ENCODE measurements at regions not wholly inside any gene's neighbourhood (a gene's known extent, or its start where the extent isn't known, plus 50 kb on each side); places are given as distances from the start of the nearest gene placed in this dataset.

DNA sequence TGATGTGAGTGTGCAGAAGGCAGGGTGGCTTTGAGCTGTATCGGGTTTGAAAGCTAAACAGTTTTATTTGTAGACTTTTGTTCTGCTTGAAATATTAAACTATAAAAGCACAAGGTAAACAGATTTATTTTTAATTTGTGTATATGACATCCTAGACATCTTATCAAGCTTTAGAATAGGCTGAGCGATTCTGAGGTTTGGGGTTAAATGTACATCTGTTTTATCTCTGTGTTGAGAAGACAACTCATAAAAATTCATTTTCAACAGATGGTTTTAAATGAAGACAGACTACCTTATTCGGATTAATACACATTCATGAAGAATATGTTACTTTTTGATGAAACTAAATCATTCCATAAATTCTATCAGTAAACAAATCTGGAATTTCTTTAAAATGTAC is 368.8 kb downstream of the RPRM start:
- TF ChIP-seq, protein P1, sequence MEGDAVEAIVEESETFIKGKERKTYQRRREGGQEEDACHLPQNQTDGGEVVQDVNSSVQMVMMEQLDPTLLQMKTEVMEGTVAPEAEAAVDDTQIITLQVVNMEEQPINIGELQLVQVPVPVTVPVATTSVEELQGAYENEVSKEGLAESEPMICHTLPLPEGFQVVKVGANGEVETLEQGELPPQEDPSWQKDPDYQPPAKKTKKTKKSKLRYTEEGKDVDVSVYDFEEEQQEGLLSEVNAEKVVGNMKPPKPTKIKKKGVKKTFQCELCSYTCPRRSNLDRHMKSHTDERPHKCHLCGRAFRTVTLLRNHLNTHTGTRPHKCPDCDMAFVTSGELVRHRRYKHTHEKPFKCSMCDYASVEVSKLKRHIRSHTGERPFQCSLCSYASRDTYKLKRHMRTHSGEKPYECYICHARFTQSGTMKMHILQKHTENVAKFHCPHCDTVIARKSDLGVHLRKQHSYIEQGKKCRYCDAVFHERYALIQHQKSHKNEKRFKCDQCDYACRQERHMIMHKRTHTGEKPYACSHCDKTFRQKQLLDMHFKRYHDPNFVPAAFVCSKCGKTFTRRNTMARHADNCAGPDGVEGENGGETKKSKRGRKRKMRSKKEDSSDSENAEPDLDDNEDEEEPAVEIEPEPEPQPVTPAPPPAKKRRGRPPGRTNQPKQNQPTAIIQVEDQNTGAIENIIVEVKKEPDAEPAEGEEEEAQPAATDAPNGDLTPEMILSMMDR (IDR thresholded peaks at IDR 0.05; ENCODE audit: insufficient read depth, low read length, poor library complexity, severe bottlenecking): no peak
- TF ChIP-seq EZH2phosphoT487 (conservative IDR thresholded peaks at IDR 0.05; ENCODE audit: low read length): no peak

Data from SU-DHL-6 (cell line).